GM12878 (cell line): ENCODE measurements at regions not wholly inside any gene's neighbourhood (a gene's known extent, or its start where the extent isn't known, plus 50 kb on each side); places are given as distances from the start of the nearest gene placed in this dataset.

Experiments
- ATAC-seq: fragments of 200-7000 bp; cut with Tn5 transposase; 3 replicates; pipeline ENCODE4 v1.9.1; 2020; ENCODE audit warnings: mild to moderate bottlenecking, moderate library complexity
- BruUV-seq: library from RNA; stranded (reverse); fragments of 400-500 nt; replicated peaks from 2 replicates; lab custom pipeline; 2021; lab: Mats Ljungman, UMichigan
- CTCF ChIA-PET: fragments of 300-600 bp; sonication (Branson Sonifier 250); formaldehyde crosslinking; extraction: SDS; loops from one replicate; lab custom pipeline; 2021; ENCODE audit warnings: inconsistent platforms; lab: Yijun Ruan, JAX
- POLR2A ChIA-PET: fragments of 350-600 bp; formaldehyde crosslinking; extraction: SDS; loops from one replicate; lab custom pipeline; 2021; ENCODE audit warnings: inconsistent platforms; lab: Charles Lee
- RAD21 ChIA-PET: fragments of 300-600 bp; sonication (Branson Sonifier 250); formaldehyde crosslinking; loops from one replicate; lab custom pipeline; 2023; ENCODE audit warnings: antibody characterized with exemption; ENCODE audit not compliant: unreplicated experiment; lab: Charles Lee
- SMC1A ChIA-PET: fragments of 300-600 bp; sonication (Branson Sonifier 250); formaldehyde crosslinking; loops from one replicate; lab custom pipeline; 2023; ENCODE audit not compliant: unreplicated experiment, uncharacterized antibody; lab: Charles Lee
- DNase-seq: peaks from one replicate; pipeline ENCODE4 v3.0.0-alpha.2; 2011; ENCODE audit warnings: low read depth, low spot score
- FAIRE-seq: peaks from 3 replicates; lab custom pipeline; 2011; peaks lifted over from hg19 to GRCh38; lab: Jason Lieb, UNC
- H2AFZ ChIP-seq: 2 replicates; pipeline ENCODE4 v1.6.0; 2011; ENCODE audit warnings: low read depth, low read length, control low read depth; ENCODE audit not compliant: control insufficient read depth
- H3K27ac ChIP-seq: 2 replicates; pipeline ENCODE4 v1.5.1; 2011; ENCODE audit warnings: control low read depth; ENCODE audit not compliant: control insufficient read depth, insufficient read depth
- H3K27me3 ChIP-seq, 2 experiments: replicated peaks in 1 of 2; 2 replicates each; pipeline versions ENCODE4 v1.6.0 to v1.6.1; 2011; ENCODE audit warnings: low read length in 1 of 2; ENCODE audit not compliant: control insufficient read depth in 2 of 2, insufficient read depth in 2 of 2
- H3K36me3 ChIP-seq, 2 experiments: 2 replicates each; pipeline ENCODE4 v1.5.1; 2011; ENCODE audit warnings: low read length in 1 of 2; ENCODE audit not compliant: control insufficient read depth in 2 of 2, insufficient read depth in 2 of 2
- H3K4me1 ChIP-seq: 2 replicates; pipeline ENCODE4 v1.6.1; 2011; ENCODE audit warnings: mild to moderate bottlenecking, low read length, moderate library complexity, mixed read lengths; ENCODE audit not compliant: control insufficient read depth, insufficient read depth
- H3K4me2 ChIP-seq: 2 replicates; pipeline ENCODE4 v1.6.0; 2011; ENCODE audit warnings: control low read depth; ENCODE audit not compliant: control insufficient read depth, insufficient read depth
- H3K4me3 ChIP-seq: fragments of 200-600 bp; sonication (generic); 2 replicates; pipeline ENCODE4 v1.5.1; 2016
- H3K79me2 ChIP-seq: 2 replicates; pipeline ENCODE4 v1.6.0; 2011; ENCODE audit warnings: low read length; ENCODE audit not compliant: control insufficient read depth, insufficient read depth
- H3K9ac ChIP-seq: 2 replicates; pipeline ENCODE4 v1.8.0; 2011; ENCODE audit warnings: low read length, control low read depth, mixed read lengths; ENCODE audit not compliant: control insufficient read depth, insufficient read depth
- H3K9me3 ChIP-seq: replicated peaks from 3 replicates; pipeline ENCODE4 v1.5.1; 2011; ENCODE audit warnings: mild to moderate bottlenecking, low read length; ENCODE audit not compliant: control insufficient read depth, insufficient read depth
- H4K20me1 ChIP-seq: 2 replicates; pipeline ENCODE4 v1.6.0; 2011; ENCODE audit not compliant: control insufficient read depth, insufficient read depth
- ATF7 ChIP-seq: fragments of 450-650 bp; IDR thresholded peaks from 2 replicates; pipeline ENCODE4 v1.6.1; 2016; ENCODE audit warnings: low read depth, mild to moderate bottlenecking
- DPF2 ChIP-seq: fragments of 450-650 bp; IDR thresholded peaks from 2 replicates; pipeline ENCODE4 v1.6.1; 2017; ENCODE audit warnings: mild to moderate bottlenecking
- GABPA ChIP-seq: IDR thresholded peaks from 2 replicates; pipeline ENCODE4 v1.6.1; 2014; ENCODE audit warnings: antibody characterized with exemption, low read depth, mild to moderate bottlenecking, inconsistent platforms
- JUNB ChIP-seq: IDR thresholded peaks from 2 replicates; pipeline ENCODE4 v1.6.1; 2016; ENCODE audit warnings: antibody characterized with exemption, mild to moderate bottlenecking
- LARP7 ChIP-seq: fragments of 450-650 bp; IDR thresholded peaks from 2 replicates; pipeline ENCODE4 v1.6.1; 2017; ENCODE audit warnings: mild to moderate bottlenecking
- NFYA ChIP-seq: IDR thresholded peaks from 2 replicates; pipeline ENCODE4 v1.6.1; 2011; ENCODE audit warnings: low read depth, mild to moderate bottlenecking, low read length, improper control_type of control experiment, borderline replicate concordance
- RAD21 ChIP-seq: IDR thresholded peaks from 2 replicates; pipeline ENCODE4 v1.6.1; 2011; ENCODE audit warnings: mild to moderate bottlenecking, low read depth, low read length, moderate library complexity; ENCODE audit not compliant: insufficient read depth
- REST ChIP-seq: IDR thresholded peaks from 2 replicates; pipeline ENCODE4 v1.6.1; 2012; ENCODE audit warnings: mild to moderate bottlenecking, low read depth, low read length
- SKIL ChIP-seq: fragments of 450-650 bp; IDR thresholded peaks from 2 replicates; pipeline ENCODE4 v1.6.1; 2017; ENCODE audit warnings: mild to moderate bottlenecking, low read depth, inconsistent platforms; ENCODE audit not compliant: poor library complexity, severe bottlenecking
- SP1 ChIP-seq: IDR thresholded peaks from one replicate; pipeline ENCODE4 v1.6.1; 2011; ENCODE audit warnings: low read depth, low read length
- SRF ChIP-seq, 2 experiments: IDR thresholded peaks; 2 replicates each; pipeline ENCODE4 v1.6.1; 2011; ENCODE audit warnings: low read depth in 2 of 2, low read length in 2 of 2, mild to moderate bottlenecking in 1 of 2, moderate library complexity in 1 of 2
- SUZ12 ChIP-seq: fragments of 200-600 bp; sonication (generic); IDR thresholded peaks from one replicate; pipeline ENCODE4 v1.6.1; 2018; ENCODE audit warnings: antibody characterized with exemption, mild to moderate bottlenecking; ENCODE audit not compliant: unreplicated experiment
- TCF3 ChIP-seq: IDR thresholded peaks from 2 replicates; pipeline ENCODE4 v1.6.1; 2012; ENCODE audit warnings: low read depth, mild to moderate bottlenecking, low read length, borderline replicate concordance; ENCODE audit not compliant: insufficient read depth
- TCF7 ChIP-seq: IDR thresholded peaks from 2 replicates; pipeline ENCODE4 v1.6.1; 2014; ENCODE audit warnings: antibody characterized with exemption, borderline replicate concordance
- WGBS: methylation state at CpG from one replicate; pipeline ENCODE4 v1.1.6; 2016; ENCODE audit warnings: low lambda C conversion rate; ENCODE audit not compliant: insufficient replicate concordance, insufficient coverage; ENCODE audit errors: missing lambda C conversion rate; 5-methylcytosine and 5-hydroxymethylcytosine counted together
- in situ Hi-C: fragments of 300-500 bp; cut with MboI; formaldehyde crosslinking; loops from 9 replicates; pipeline ENCODE4 v1.14.3; 2018; ENCODE audit warnings: mixed read lengths
- intact Hi-C: fragments of 100-400 bp; cut with micrococcal nuclease; formaldehyde crosslinking; loops from one replicate; pipeline ENCODE4 v1.14.2; 2022; ENCODE audit not compliant: unreplicated experiment
- TF ChIP-seq, protein P1 (sequence below): fragments of 450-650 bp; conservative IDR thresholded peaks from 2 replicates; pipeline ENCODE4 v1.6.1; 2017; ENCODE audit warnings: mild to moderate bottlenecking, moderate library complexity

- TF ChIP-seq TCF7 = no peak
Observed at GRCh38 chr3:56974247-56974930, 86.1 kb upstream of the SPATA12 start (continued).

DNA sequence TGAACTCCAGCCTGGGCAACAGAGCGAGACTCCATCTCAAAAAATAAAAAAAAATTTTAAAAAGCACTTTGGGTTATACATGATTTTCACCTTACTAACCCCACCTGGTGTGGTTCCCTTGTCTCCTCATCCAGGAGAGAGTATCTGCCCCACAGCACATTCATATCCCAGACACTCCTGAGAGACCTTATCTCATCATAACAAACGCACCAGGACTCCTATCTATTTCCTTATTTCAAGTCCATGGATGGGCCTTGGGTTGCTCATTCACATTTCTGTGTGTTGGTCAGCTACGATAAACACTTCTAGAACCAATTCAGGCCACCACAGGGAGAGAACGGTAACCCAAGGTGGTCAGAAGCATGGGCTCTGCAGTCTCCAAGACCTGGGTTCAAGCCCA, 88.6 kb upstream of the SPATA12 start:
- Histone ChIP-seq H3K27ac (no peak overlapping the region), H3K27me3 (0 out of 4 replicates have a peak, but pooled peaks cover 0 to 3% of the 10 kb centered on the region in 2 experiments), H3K4me3 (no peak overlapping the region), H4K20me1 (no peaks in the 10 kb centered on the region), H3K4me2 (no peak overlapping the region), H3K79me2 (no peaks in the 10 kb centered on the region), H2AFZ (no peak overlapping the region), H3K9ac (no peak overlapping the region), H3K36me3 (no peaks in the 10 kb centered on the region), H3K4me1 (peaks cover 4% of the 10 kb centered on the region; the same call in 1 of the 2 replicates), H3K9me3 (no peaks in the 10 kb centered on the region)
- intact Hi-C loops = no loop called here
- POLR2A ChIA-PET = no interaction called here
- SMC1A ChIA-PET = interaction anchor here (0.6 to 2.0 kb wide), 4 partner anchors 9 to 217 kb away, joined by 3 to 9 read pairs (median 3); no protein-coding TSS in a partner anchor
- no TSS peak for BruUV-seq
- CTCF ChIA-PET = interaction anchor here (1.6 kb wide), 1 partner anchor 17 kb away, joined by 5 read pairs; no protein-coding TSS in a partner anchor
- WGBS = 51% methylated on average over 4 of the region's 4 CpGs
- no peak for ATAC-seq
- in situ Hi-C loops = no loop called here
- no peak for DNase-seq
- FAIRE-seq = no peak
- RAD21 ChIA-PET = interaction anchor here (0.8 to 1.3 kb wide), 2 partner anchors 15 to 167 kb away, joined by 3 read pairs; no protein-coding TSS in a partner anchor
- TF ChIP-seq SKIL (no peak), SRF (IDR thresholded peaks at IDR 0.05; ENCODE audit: low read depth in 2 of 2, low read length in 2 of 2) (no peak), ATF7 (no peak), SUZ12 (no peak), LARP7 (no peak), NFYA (no peak), DPF2 (no peak), RAD21 (no peak), GABPA (no peak), SP1 (no peak), REST (no peak), JUNB (no peak), TCF3 (no peak)
- TF ChIP-seq, protein P1, sequence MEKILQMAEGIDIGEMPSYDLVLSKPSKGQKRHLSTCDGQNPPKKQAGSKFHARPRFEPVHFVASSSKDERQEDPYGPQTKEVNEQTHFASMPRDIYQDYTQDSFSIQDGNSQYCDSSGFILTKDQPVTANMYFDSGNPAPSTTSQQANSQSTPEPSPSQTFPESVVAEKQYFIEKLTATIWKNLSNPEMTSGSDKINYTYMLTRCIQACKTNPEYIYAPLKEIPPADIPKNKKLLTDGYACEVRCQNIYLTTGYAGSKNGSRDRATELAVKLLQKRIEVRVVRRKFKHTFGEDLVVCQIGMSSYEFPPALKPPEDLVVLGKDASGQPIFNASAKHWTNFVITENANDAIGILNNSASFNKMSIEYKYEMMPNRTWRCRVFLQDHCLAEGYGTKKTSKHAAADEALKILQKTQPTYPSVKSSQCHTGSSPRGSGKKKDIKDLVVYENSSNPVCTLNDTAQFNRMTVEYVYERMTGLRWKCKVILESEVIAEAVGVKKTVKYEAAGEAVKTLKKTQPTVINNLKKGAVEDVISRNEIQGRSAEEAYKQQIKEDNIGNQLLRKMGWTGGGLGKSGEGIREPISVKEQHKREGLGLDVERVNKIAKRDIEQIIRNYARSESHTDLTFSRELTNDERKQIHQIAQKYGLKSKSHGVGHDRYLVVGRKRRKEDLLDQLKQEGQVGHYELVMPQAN = no peak
